OCI-LY1 (cell line): ENCODE measurements at regions not wholly inside any gene's neighbourhood (a gene's known extent, or its start where the extent isn't known, plus 50 kb on each side); places are given as distances from the start of the nearest gene placed in this dataset.

Source experiments
- H2AFZ ChIP-seq: fragments of 200-600 bp; sonication (generic), shearing (Covaris generic); 2 replicates; pipeline ENCODE4 v1.6.0; 2014; ENCODE audit warnings: antibody characterized with exemption, mild to moderate bottlenecking, low read length
- H3F3A ChIP-seq: fragments of 200-600 bp; sonication (generic), shearing (Covaris generic); 2 replicates; pipeline ENCODE4 v1.6.0; 2014; ENCODE audit warnings: mild to moderate bottlenecking, antibody characterized with exemption, low read length, moderate library complexity; ENCODE audit not compliant: insufficient read depth
- H3K27ac ChIP-seq: fragments of 200-600 bp; sonication (generic); 2 replicates; pipeline ENCODE4 v1.5.1; 2014; ENCODE audit warnings: low read length, mixed run types, mild to moderate bottlenecking, low read depth; ENCODE audit not compliant: poor library complexity, severe bottlenecking
- H3K27me3 ChIP-seq: fragments of 200-600 bp; sonication (generic); 2 replicates; pipeline ENCODE4 v1.6.0; 2014; ENCODE audit warnings: antibody characterized with exemption, mild to moderate bottlenecking, low read length, moderate library complexity; ENCODE audit not compliant: insufficient read depth
- H3K36me3 ChIP-seq: fragments of 200-600 bp; sonication (generic); 2 replicates; pipeline ENCODE4 v1.6.1; 2014; ENCODE audit warnings: mild to moderate bottlenecking, antibody characterized with exemption, low read length, moderate library complexity, mixed read lengths; ENCODE audit not compliant: insufficient read depth
- H3K4me1 ChIP-seq: fragments of 200-600 bp; sonication (generic); 2 replicates; pipeline ENCODE4 v1.5.1; 2014; ENCODE audit warnings: mild to moderate bottlenecking, low read length, moderate library complexity; ENCODE audit not compliant: insufficient read depth, severe bottlenecking
- H3K4me2 ChIP-seq: fragments of 200-600 bp; sonication (generic), shearing (Covaris generic); 2 replicates; pipeline ENCODE4 v1.6.1; 2014; ENCODE audit warnings: low read length
- H3K4me3 ChIP-seq: fragments of 200-600 bp; sonication (generic); 2 replicates; pipeline ENCODE4 v1.5.1; 2014; ENCODE audit warnings: low read length, low read depth, mild to moderate bottlenecking, mixed read lengths; ENCODE audit not compliant: poor library complexity, severe bottlenecking
- H3K79me2 ChIP-seq: fragments of 200-600 bp; shearing (Covaris generic); 2 replicates; pipeline ENCODE4 v1.6.1; 2016; ENCODE audit warnings: mixed run types, low read length, mixed read lengths; ENCODE audit not compliant: insufficient read depth
- H3K9ac ChIP-seq: fragments of 200-600 bp; sonication (generic), shearing (Covaris generic); 2 replicates; pipeline ENCODE4 v1.6.1; 2014; ENCODE audit warnings: mild to moderate bottlenecking, low read length, mixed read lengths
- H3K9me2 ChIP-seq: fragments of 200-600 bp; sonication (generic), shearing (Covaris generic); 2 replicates; pipeline ENCODE4 v1.6.1; 2014; ENCODE audit warnings: low read depth, mild to moderate bottlenecking, low read length, mixed read lengths
- H3K9me3 ChIP-seq: fragments of 200-600 bp; shearing (Covaris generic); 2 replicates; pipeline ENCODE4 v1.6.1; 2014; ENCODE audit warnings: low read length, mixed read lengths
- H4K20me1 ChIP-seq: fragments of 200-600 bp; sonication (generic), shearing (Covaris generic); 2 replicates; pipeline ENCODE4 v1.6.0; 2016; ENCODE audit warnings: mild to moderate bottlenecking, low read length; ENCODE audit not compliant: insufficient read depth
- EZH2 ChIP-seq: fragments of 200-600 bp; sonication (generic), shearing (Covaris generic); IDR thresholded peaks from 2 replicates; pipeline ENCODE4 v1.8.0; 2017; ENCODE audit warnings: borderline replicate concordance, mixed run types, mild to moderate bottlenecking, antibody characterized with exemption, low read length, moderate library complexity, mixed read lengths
- TF ChIP-seq, protein P1 (sequence below): fragments of 200-600 bp; sonication (generic), shearing (Covaris generic); IDR thresholded peaks from 2 replicates; pipeline ENCODE4 v1.5.1; 2017; ENCODE audit warnings: mild to moderate bottlenecking, antibody characterized with exemption, low read length, moderate library complexity, mixed read lengths

GRCh38 chr13:100942742-100943141 lies 268.1 kb upstream of the TMTC4 start:
- Histone ChIP-seq H3K4me3 (no peak overlapping the region), H3K79me2 (no peaks in the 10 kb centered on the region), H3K27ac (no peak overlapping the region), H3F3A (no peaks in the 10 kb centered on the region), H3K36me3 (no peaks in the 10 kb centered on the region), H3K4me1 (no peaks in the 10 kb centered on the region), H3K4me2 (no peak overlapping the region), H3K9me2 (no peaks in the 10 kb centered on the region), H3K9ac (no peak overlapping the region), H3K9me3 (no peaks in the 10 kb centered on the region), H4K20me1 (no peaks in the 10 kb centered on the region), H3K27me3 (no peaks in the 10 kb centered on the region), H2AFZ (no peak overlapping the region)
- TF ChIP-seq, protein P1, sequence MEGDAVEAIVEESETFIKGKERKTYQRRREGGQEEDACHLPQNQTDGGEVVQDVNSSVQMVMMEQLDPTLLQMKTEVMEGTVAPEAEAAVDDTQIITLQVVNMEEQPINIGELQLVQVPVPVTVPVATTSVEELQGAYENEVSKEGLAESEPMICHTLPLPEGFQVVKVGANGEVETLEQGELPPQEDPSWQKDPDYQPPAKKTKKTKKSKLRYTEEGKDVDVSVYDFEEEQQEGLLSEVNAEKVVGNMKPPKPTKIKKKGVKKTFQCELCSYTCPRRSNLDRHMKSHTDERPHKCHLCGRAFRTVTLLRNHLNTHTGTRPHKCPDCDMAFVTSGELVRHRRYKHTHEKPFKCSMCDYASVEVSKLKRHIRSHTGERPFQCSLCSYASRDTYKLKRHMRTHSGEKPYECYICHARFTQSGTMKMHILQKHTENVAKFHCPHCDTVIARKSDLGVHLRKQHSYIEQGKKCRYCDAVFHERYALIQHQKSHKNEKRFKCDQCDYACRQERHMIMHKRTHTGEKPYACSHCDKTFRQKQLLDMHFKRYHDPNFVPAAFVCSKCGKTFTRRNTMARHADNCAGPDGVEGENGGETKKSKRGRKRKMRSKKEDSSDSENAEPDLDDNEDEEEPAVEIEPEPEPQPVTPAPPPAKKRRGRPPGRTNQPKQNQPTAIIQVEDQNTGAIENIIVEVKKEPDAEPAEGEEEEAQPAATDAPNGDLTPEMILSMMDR, result no peak
- no peak for TF ChIP-seq EZH2

GRCh38 chr13:100941377-100942368 lies 267.1 kb upstream of the TMTC4 start:
- no peaks in the 10 kb centered on the region for H3K27me3 ChIP-seq
- no peaks in the 10 kb centered on the region for H3K4me1 ChIP-seq
- H4K20me1 ChIP-seq, result no peaks in the 10 kb centered on the region
- no peak overlapping the region for H3K27ac ChIP-seq
- no peak overlapping the region for H3K4me2 ChIP-seq
- H3K36me3 ChIP-seq, result no peaks in the 10 kb centered on the region
- H3K9me3 ChIP-seq, result no peaks in the 10 kb centered on the region
- no peaks in the 10 kb centered on the region for H3K79me2 ChIP-seq
- H3K9me2 ChIP-seq, result no peaks in the 10 kb centered on the region
- no peaks in the 10 kb centered on the region for H3F3A ChIP-seq
- no peak overlapping the region for H3K9ac ChIP-seq
- H2AFZ ChIP-seq, result no peak overlapping the region
- no peak for TF ChIP-seq EZH2
- TF ChIP-seq, protein P1, result no peak
- H3K4me3 ChIP-seq, result no peak overlapping the region

DNA sequence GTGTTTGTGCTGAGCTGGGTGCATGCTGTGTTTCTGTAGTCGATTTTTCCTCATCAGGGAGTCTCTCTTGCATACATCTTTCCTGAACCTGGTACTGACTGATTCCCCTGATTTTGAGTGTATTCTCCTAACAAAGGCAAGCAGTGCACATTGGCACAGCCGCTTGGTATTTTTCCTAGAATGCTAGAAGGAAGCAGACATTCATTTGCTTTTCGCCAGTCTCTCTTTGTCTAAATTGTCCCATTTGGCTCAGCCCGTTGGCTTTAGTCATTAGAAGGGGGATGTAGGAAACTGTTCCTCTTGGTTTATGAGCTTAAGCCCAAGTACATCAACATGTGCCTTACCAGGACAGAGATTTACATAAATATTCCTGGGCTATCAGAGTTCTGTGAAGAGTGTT lies 266.1 kb upstream of the TMTC4 start:
- no peak overlapping the region for H3K4me3 ChIP-seq
- no peaks in the 10 kb centered on the region for H3K9me2 ChIP-seq
- H3F3A ChIP-seq, result no peaks in the 10 kb centered on the region
- no peak overlapping the region for H3K9ac ChIP-seq
- H3K4me2 ChIP-seq, result no peak overlapping the region
- TF ChIP-seq, protein P1, result no peak
- TF ChIP-seq EZH2, result no peak
- H3K4me1 ChIP-seq, result no peaks in the 10 kb centered on the region
- H3K79me2 ChIP-seq, result no peaks in the 10 kb centered on the region
- H3K27me3 ChIP-seq, result no peaks in the 10 kb centered on the region
- no peaks in the 10 kb centered on the region for H4K20me1 ChIP-seq
- H3K27ac ChIP-seq, result no peak overlapping the region
- H3K36me3 ChIP-seq, result no peaks in the 10 kb centered on the region
- no peaks in the 10 kb centered on the region for H3K9me3 ChIP-seq
- H2AFZ ChIP-seq, result no peak overlapping the region
